Kidney (tissue), 13 donors: ENCODE measurements at regions not wholly inside any gene's neighbourhood (a gene's known extent, or its start where the extent isn't known, plus 50 kb on each side); places are given as distances from the start of the nearest gene placed in this dataset.
A peak's percentile ranks its signal among the peaks of the same experiment; 100 is the strongest.

Experiments
- DNase-seq, 5 donors: peaks; one replicate each; pipeline ENCODE4 v3.0.0-alpha.2; 2013 to 2020
- FAIRE-seq: peaks from 2 replicates; lab custom pipeline; 2012; peaks lifted over from hg19 to GRCh38; lab: Jason Lieb, UNC
- H3K27ac ChIP-seq, 2 donors: one replicate each; pipeline ENCODE4 v1.7.0; 2013; ENCODE audit warnings: low read depth in 2 of 2, low read length in 2 of 2, inconsistent platforms in 1 of 2
- H3K27me3 ChIP-seq: one replicate; pipeline ENCODE4 v1.7.1; 2013; ENCODE audit warnings: low read length, inconsistent platforms; ENCODE audit not compliant: control insufficient read depth, insufficient read depth
- H3K36me3 ChIP-seq, 3 donors: one replicate each; pipeline versions ENCODE4 v1.7.0 to v1.7.1; 2013; ENCODE audit warnings: low read length in 3 of 3, control low read depth in 1 of 3, inconsistent platforms in 1 of 3; ENCODE audit not compliant: insufficient read depth in 3 of 3, control insufficient read depth in 2 of 3
- H3K4me1 ChIP-seq, 3 donors: one replicate each; pipeline versions ENCODE4 v1.7.0 to v1.7.1; 2013; ENCODE audit warnings: low read length in 3 of 3, inconsistent platforms in 1 of 3, low read depth in 1 of 3; ENCODE audit not compliant: control insufficient read depth in 2 of 3, insufficient read depth in 2 of 3
- H3K4me3 ChIP-seq, 3 donors: one replicate each; pipeline versions ENCODE4 v1.7.0 to v1.8.1; 2013; ENCODE audit warnings: low read length in 3 of 3, control low read depth in 1 of 3, inconsistent platforms in 1 of 3
- H3K9ac ChIP-seq, 3 donors: one replicate each; pipeline versions ENCODE4 v1.7.0 to v1.7.1; 2013; ENCODE audit warnings: low read length in 3 of 3, control low read depth in 1 of 3, inconsistent platforms in 1 of 3
- H3K9me3 ChIP-seq, 3 donors: one replicate each; pipeline versions ENCODE4 v1.7.0 to v1.7.1; 2013; ENCODE audit warnings: low read length in 3 of 3, control low read depth in 1 of 3, inconsistent platforms in 1 of 3; ENCODE audit not compliant: control insufficient read depth in 2 of 3, insufficient read depth in 1 of 3
- intact Hi-C: fragments of 100-400 bp; cut with DNase I; formaldehyde crosslinking; loops from one replicate; pipeline ENCODE4 v1.11.1; 2022
- TF ChIP-seq, protein P1 (sequence below): IDR thresholded peaks from 3 replicates; pipeline ENCODE4 v1.5.1; 2012; ENCODE audit warnings: mild to moderate bottlenecking, moderate library complexity, borderline replicate concordance; ENCODE audit not compliant: insufficient read depth; ENCODE audit errors: extremely low read depth
- donor health status: control.
- donor health status: control.
- donor health status: control.
- donor health status: control.
- donor health status: control.
- donor health status: DM: yes; HTN: yes; CAD: no.
- donor health status: Normal renal cell carcinoma (clear cell type).

DNA sequence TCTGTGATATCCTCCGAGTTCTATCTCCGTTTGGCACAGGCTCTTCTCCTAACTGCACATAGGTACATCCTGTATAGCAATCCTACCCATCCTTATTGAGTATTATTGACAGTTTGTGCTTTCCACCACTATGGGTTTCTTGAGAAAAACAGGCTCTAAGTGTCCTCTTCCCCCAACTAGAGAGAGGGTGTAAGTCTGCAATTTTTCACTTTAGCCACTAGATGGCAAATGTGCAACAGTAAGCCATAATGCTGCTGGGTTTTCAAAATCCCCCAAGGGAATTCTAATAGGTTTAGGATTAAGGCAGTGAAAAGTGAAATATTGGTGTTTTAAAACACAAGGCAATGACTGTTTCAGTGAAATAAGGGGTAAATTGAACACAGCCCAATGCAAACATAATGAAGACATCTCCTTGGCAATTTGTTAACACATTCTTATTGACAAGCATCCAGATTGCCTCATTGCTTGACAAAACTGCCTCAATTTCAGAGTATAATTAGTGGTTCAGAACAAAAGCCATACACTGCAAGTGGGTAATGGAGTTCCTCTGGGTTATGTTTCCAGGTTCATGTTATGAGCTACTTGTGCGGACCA, 239.0 kb upstream of the HTR2C start:
- Histone ChIP-seq H3K4me1 (no peaks in the 10 kb centered on the region), H3K27me3 (no peaks in the 10 kb centered on the region), H3K4me3 (no peak overlapping the region), H3K27ac (no peak overlapping the region), H3K36me3 (no peaks in the 10 kb centered on the region), H3K9me3 (no peaks in the 10 kb centered on the region), H3K9ac (no peak overlapping the region)
- DNase-seq, result peak in 2 of 5 donors; percentile 37 to 39
- intact Hi-C loops, result no loop called here
- TF ChIP-seq, protein P1, sequence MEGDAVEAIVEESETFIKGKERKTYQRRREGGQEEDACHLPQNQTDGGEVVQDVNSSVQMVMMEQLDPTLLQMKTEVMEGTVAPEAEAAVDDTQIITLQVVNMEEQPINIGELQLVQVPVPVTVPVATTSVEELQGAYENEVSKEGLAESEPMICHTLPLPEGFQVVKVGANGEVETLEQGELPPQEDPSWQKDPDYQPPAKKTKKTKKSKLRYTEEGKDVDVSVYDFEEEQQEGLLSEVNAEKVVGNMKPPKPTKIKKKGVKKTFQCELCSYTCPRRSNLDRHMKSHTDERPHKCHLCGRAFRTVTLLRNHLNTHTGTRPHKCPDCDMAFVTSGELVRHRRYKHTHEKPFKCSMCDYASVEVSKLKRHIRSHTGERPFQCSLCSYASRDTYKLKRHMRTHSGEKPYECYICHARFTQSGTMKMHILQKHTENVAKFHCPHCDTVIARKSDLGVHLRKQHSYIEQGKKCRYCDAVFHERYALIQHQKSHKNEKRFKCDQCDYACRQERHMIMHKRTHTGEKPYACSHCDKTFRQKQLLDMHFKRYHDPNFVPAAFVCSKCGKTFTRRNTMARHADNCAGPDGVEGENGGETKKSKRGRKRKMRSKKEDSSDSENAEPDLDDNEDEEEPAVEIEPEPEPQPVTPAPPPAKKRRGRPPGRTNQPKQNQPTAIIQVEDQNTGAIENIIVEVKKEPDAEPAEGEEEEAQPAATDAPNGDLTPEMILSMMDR, result peak; percentile 43
- peak; percentile 57 for FAIRE-seq

DNA sequence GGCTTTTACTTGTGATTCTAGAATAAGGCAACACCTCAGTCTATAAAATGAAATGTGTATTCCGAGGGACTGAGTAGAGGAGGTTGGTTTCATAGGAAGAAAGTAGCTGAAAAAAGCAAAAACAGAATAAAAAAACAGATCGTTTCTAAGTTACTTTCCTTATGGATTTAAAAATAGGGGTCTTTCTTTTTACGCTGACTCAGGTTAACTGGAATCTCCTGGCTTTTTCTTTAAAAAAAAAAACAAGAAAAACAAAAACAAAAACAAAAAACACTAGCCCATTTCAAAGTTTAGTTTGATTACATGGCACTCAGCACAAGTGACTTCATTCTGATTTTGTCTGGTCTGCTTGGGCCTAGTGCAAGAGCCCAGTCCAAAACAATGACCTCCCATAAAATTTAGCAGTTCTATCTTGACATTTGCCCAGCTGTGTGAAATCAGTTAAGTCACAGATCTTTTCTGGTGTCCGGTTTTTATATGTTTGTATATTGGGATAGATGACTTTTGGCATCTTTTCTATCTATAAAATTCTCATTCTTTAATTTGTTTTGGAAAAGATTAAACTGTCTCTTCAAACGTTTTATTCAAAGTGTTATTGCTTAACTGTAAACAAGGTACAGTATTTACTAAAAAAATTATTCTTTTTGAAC, 222.7 kb upstream of the HTR2C start:
- FAIRE-seq, result peak; percentile 33

DNA sequence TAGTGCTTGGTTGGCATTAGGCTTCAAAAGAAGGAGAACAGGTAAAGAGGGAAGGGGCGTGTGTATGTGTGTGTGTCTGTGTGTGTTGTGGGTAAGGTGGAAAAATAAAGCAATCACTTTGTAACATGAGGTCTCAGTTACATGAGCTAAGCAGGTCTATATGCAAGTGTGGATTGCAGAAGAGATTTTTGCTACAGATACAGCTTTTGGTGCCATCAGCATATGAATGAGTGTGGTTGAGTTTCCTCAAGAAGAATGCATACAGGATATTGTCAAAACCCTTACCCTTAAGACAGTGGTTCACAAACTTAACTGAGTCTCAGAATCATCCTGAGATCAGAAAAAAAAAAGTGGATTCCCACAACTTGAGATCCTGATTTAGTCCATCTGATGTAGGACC, 220.5 kb upstream of the HTR2C start:
- Histone ChIP-seq H3K27me3 (peaks cover 2% of the 10 kb centered on the region), H3K27ac (no peak overlapping the region), H3K9ac (no peak overlapping the region), H3K4me3 (no peak overlapping the region), H3K4me1 (no peaks in the 10 kb centered on the region), H3K36me3 (no peaks in the 10 kb centered on the region), H3K9me3 (no peaks in the 10 kb centered on the region)
- intact Hi-C loops, result no loop called here
- FAIRE-seq (no peak), DNase-seq (no peak)
- TF ChIP-seq, protein P1, result no peak

More for the DNA sequence above, 222.7 kb upstream of the HTR2C start:
- no peaks in the 10 kb centered on the region for H3K9me3 ChIP-seq
- peaks cover 2% of the 10 kb centered on the region for H3K27me3 ChIP-seq
- H3K9ac ChIP-seq, result no peak overlapping the region
- peak in 2 of 5 donors; percentile 16 to 56 for DNase-seq
- TF ChIP-seq, protein P1, result no peak
- intact Hi-C loops, result no loop called here
- H3K4me3 ChIP-seq, result no peak overlapping the region
- H3K27ac ChIP-seq, result no peak overlapping the region
- no peaks in the 10 kb centered on the region for H3K36me3 ChIP-seq
- no peaks in the 10 kb centered on the region for H3K4me1 ChIP-seq
